Tibial nerve (tissue), 3 donors: ENCODE measurements at regions not wholly inside any gene's neighbourhood (a gene's known extent, or its start where the extent isn't known, plus 50 kb on each side); places are given as distances from the start of the nearest gene placed in this dataset.

Experiments used
- CTCF ChIP-seq, 5 experiments: fragments of 200-600 bp in 3 of 5; fragments of 450-650 bp in 2 of 5; sonication (generic) in 3 of 5; IDR thresholded peaks; one replicate each; pipeline ENCODE4 v1.5.1; 2016 to 2019; ENCODE audit warnings: antibody characterized with exemption in 5 of 5, mild to moderate bottlenecking in 3 of 5, moderate library complexity in 2 of 5
- POLR2A ChIP-seq, 2 donors: fragments of 450-650 bp; IDR thresholded peaks; one replicate each; pipeline ENCODE4 v1.6.1; 2017; ENCODE audit warnings: antibody characterized with exemption in 2 of 2, mild to moderate bottlenecking in 2 of 2, moderate library complexity in 2 of 2

DNA sequence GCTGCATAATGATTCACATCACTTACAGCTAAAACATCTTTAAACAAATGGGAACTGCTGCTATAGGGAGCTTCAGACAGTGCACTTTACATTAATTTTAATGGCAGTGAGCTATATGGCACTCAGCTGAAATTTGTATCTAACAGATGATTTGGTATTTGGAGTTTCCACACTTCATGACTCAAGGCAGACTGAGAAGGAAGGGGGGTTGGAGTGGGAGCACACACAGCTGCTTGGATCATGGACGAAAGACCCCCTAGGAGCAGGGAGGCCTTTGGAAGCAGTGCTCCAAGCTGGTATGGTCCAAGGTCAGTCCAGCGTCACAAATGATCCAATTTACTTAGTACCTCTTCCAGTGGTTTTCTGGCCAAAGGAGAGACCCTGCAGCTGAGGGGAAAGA, 389.7 kb downstream of the FUT8 start:
- no peak for TF ChIP-seq CTCF (IDR thresholded peaks at IDR 0.05)
- TF ChIP-seq POLR2A (IDR thresholded peaks at IDR 0.05), result no peak
